ENCODE measurements at regions not wholly inside any gene's neighbourhood (a gene's known extent, or its start where the extent isn't known, plus 50 kb on each side); places are given as distances from the start of the nearest gene placed in this dataset.

GRCh38 chr10:111211241-111211640 lies 134.4 kb downstream of the ADRA2A start:
- H3K4me3 ChIP-seq (ENCODE audit: low read depth, low read length) = no peak overlapping the region
- TF ChIP-seq CTCF (IDR thresholded peaks at IDR 0.05; ENCODE audit: low read depth, low read length) = no peak

GRCh38 chr10:111211706-111212105 lies 134.9 kb downstream of the ADRA2A start:
- H3K4me3 ChIP-seq (ENCODE audit: low read depth, low read length) = no peak overlapping the region
- no peak for TF ChIP-seq CTCF (IDR thresholded peaks at IDR 0.05; ENCODE audit: low read depth, low read length)

DNA sequence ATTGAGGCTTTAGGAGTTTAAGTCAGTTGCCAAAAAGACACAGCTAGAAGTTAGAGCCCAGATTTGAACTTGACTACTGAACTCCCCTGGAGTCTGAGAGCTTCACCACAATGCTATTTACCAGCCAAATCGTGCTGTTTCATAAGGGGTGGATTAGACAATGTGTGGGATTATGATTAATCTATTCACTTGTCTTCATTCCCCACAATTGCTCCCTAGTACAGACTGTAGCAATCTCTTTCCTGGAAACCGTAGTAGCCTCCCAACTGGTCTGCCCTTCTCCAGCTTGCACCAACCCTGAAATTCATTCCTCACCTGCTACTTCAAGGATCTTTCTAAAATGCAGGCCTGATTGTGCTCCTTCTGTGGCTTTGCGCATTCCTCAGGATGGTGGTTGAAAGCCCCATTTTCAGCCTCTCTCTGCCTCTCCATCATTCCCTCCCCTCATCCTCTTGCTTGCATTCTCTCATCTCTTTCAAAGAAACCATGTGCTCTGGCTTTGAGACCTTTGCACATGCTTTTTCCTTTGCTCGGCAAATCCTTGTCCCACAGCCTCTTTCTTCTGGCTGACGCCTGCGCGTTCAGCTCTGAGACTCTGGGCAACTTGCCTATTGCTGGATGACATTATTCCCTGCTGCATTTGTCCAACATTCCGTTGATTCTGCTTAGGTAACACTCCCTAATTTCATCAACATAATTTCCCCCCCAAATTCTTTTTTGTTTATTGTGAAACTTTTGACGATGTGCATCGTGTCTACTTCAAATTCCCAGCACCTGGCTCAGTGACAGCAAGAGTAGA lies 145.1 kb downstream of the ADRA2A start:
- no peak for TF ChIP-seq CTCF (IDR thresholded peaks at IDR 0.05; ENCODE audit: low read depth, low read length)
- H3K4me3 ChIP-seq (ENCODE audit: low read depth, low read length) = no peak overlapping the region

GRCh38 chr10:111222961-111223360 lies 146.1 kb downstream of the ADRA2A start:
- no peak for TF ChIP-seq CTCF (IDR thresholded peaks at IDR 0.05; ENCODE audit: low read depth, low read length)
- H3K4me3 ChIP-seq (ENCODE audit: low read depth, low read length) = no peak overlapping the region

DNA sequence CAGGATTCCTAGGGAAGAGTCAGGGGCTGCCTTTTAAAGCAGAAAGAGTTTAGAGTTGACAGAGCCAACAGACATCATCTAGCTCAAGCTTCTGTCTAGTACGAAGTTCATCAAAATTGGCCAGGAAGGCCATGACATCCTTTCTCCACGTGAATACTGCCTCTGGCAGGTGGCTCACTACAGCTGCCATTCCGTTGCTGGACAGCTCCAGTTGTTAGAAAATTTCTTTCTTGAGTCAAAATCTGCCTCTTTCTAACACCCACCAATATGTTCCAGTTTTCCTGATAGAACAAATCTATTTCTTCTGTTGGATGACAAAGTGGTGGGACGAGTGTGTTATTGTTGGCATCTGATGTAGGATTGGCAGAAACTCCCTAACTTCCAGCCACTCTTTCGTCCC lies 154.9 kb downstream of the ADRA2A start:
- TF ChIP-seq CTCF (IDR thresholded peaks at IDR 0.05; ENCODE audit: low read depth, low read length) = no peak
- no peak overlapping the region for H3K4me3 ChIP-seq (ENCODE audit: low read depth, low read length)

DNA sequence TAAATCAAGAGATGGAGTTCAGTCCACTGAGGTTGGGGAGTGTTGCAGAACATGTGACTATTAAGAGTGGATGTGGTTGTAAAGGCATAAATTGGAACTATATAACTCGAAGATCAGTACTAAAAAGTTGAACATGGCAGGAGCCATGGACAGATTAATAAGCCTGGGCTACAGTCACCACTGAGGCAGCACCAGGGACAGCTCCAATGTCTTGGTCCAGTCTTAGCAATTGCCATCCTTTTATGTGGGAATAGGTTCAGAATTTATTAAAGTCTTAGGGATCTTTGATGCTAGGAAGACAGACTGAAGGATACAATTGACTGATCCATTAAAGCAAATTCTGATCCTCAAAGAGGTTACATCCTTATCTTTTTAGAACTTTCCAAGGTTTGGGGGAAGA lies 156.6 kb downstream of the ADRA2A start:
- TF ChIP-seq CTCF (IDR thresholded peaks at IDR 0.05; ENCODE audit: low read depth, low read length) = no peak
- no peak overlapping the region for H3K4me3 ChIP-seq (ENCODE audit: low read depth, low read length)

DNA sequence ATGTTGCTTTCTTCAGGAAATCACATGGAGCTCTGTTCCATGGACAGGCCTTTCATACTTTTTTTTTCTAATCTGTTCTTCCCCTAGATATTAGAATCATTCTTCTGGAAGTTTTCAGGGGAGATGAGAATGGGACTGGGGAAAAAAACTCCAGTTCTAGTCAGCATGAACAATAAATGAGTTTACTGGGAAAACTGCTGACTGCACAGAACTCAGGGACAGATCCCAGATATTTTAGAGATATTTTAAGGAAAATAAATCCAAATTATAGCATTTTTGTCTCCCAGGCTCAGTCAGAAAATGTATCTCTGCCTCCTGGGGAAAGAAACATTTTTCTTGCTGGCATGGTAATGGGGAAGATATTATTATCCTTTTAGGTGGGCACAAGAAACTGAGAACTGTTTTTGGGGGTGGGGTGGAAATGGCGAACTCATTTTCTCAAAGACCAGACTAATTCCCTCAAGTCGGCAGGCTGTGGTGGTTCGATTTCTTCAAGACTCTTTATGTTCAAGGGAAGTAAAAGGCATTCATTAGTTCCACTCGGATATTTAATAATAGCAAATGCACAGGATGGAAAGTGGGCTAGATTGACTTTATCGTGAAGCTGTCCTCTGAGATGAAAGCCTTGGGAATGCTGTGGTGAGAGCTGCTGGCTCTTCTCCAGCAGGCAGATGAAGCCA lies 157.5 kb downstream of the ADRA2A start:
- H3K4me3 ChIP-seq (ENCODE audit: low read depth, low read length) = no peak overlapping the region
- TF ChIP-seq CTCF (IDR thresholded peaks at IDR 0.05; ENCODE audit: low read depth, low read length) = no peak

All from WI38 (cell line).